Activated CD4-positive, CD25-positive, alpha-beta regulatory T cell treated with anti-CD3 and anti-CD28 coated beads, Interleukin-2, amount 50 U/mL, for 16 hours (primary cell): ENCODE measurements at regions not wholly inside any gene's neighbourhood (a gene's known extent, or its start where the extent isn't known, plus 50 kb on each side); places are given as distances from the start of the nearest gene placed in this dataset.
"Not testable (repeated sequence)": the region's sequence is repeated elsewhere in the genome, so short reads cannot be mapped to it uniquely, and the experiment has no call there.

Source experiments
- DNase-seq: peaks from one replicate; pipeline ENCODE4 v3.0.0-alpha.2; 2020; ENCODE audit warnings: low read depth, low spot score

GRCh38 chr5:15338546-15338945 lies 161.4 kb upstream of the FBXL7 start:
- DNase-seq = no peak

DNA sequence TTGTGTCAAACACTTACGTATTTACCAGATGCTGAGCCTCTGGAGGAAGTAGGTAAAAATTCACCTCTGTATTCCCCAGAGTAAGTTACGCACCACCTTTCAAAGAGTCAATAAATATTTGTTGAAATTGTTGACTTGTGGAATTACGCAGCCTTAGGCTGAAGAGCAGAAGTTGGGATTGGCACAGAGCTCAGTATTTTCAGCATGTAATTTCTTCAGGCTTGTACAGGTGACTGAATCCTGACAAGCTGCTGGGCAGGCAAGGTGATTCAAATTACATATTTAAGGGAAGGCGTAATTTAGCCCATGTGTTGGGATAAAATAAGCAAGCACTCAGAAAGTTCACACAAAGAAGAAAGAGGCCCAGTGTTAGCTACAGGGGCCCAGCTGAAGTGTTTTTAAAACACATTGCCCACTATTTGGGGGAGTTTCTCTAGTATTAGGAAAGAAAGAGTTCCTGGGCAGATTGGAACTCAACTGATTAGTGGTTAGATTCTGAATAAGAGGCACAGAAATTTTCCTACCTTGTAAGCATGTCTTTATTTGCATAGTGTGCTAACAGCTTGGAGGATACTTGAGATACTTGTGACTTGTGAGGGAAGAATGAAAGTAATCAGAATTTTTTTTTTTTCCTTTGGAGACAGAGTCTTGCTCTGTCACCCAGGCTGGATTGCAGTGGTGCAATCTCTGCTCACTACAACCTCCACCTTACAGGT lies 165.3 kb upstream of the FBXL7 start:
- no peak for DNase-seq

DNA sequence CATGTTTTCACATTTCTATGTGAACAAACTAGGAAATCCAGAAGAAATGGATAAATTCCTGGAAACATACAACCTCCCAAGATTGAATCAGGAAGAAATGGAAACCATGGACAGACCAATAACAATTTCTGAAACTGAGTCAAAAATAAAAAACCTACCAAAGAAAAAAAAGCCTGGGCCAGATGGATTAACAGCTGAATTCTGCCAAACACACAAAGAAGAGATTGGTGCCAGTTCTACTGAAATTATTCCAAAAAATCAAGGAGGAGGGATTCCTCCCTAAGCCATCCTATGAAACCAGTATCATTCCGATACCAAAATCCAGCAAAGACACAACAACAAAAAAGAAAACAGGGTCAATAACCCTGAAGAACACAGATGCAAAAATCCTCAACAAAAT lies 166.9 kb upstream of the FBXL7 start:
- no peak for DNase-seq

DNA sequence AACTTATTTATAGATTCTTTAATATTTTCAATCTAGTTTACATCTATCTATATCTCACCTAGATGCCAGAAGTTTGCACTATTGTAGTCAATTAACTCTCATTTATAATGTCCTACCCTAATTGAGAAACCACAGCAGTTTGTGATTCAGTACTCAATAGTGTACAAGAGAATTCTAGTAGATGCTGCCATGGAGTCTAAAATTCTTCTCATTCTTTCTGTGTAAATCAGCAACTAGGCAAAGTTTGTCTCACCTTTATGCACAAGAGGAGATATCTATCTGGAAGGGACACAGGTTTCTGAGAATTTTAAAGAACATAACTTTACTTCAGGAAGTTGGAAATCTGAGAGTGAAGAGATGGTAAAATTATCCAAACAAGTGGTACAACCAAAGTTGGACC lies 173.0 kb upstream of the FBXL7 start:
- DNase-seq = no peak

DNA sequence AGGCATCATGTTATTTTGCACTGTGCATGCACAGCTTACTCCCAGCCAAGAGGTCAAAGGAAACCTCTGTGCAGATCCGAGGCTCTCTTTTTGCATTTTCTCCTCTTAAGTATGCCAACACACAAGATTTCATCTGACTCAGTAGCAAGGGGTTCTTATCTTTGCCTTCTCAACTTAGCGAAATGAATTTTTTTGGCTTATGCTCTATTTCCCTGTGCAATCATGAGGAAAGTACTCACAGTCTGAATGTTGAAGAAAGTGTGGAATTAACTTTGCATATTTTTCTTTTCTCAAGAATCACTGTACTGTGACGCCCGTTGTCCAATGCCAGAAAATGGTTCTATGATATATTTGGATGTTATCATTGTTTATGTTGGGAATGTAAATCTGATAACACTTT lies 173.5 kb upstream of the FBXL7 start:
- DNase-seq = no peak

DNA sequence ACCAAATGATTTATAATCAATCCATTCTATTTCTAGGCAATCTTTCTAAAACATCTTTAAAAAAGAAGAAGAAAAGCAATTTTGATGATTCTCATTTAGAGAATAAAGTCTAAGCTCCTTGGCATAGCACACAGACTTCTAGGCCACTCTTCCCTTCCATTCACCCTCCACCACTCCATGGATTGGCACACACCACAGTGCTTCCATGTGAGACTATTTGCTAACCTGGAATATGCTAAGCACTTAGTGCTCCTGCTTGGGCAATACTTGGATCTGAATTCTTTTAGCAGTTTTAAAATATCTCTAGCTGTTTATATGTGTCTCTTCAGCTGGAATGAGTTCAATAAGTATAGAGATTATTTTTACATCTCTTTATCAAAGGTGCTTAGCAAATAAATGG lies 177.6 kb upstream of the FBXL7 start:
- DNase-seq = no peak

DNA sequence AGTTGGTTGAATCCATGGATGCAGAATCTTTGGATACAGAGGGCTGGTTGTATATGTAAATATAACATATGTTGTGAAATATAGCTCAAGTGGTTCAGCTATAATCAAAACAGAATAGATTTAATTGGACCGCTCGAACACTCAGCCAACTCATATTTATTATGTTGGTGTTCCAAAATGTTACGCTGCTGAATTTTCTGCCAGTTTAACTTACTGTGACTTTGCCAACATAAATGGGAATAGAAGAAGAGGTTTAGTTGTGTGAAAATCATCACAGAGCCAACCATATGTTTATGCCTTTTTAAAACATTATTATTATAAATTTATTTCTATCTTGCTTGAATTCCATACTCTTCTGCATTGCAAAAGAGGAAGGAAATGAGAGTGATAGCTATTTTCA lies 178.2 kb upstream of the FBXL7 start:
- no peak for DNase-seq

DNA sequence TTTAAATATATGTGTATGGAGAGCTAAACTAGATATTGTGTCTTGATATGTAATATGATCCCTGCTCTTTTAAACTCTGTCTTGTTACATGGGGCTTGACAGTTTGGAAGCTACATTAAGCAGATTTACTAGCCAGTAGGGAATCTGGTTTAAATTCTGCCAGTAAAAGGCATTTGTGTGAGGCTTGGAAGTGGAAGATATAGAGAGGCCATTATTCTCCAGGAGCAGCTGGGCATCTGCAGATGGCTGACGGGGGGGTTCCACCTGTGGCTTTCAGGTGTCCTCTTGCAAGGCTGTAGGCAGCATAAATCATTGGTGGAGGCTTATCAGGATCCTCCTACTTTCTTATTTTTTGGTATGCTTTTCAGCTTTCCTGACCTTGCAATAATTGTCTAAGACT lies 179.1 kb upstream of the FBXL7 start:
- no peak for DNase-seq

DNA sequence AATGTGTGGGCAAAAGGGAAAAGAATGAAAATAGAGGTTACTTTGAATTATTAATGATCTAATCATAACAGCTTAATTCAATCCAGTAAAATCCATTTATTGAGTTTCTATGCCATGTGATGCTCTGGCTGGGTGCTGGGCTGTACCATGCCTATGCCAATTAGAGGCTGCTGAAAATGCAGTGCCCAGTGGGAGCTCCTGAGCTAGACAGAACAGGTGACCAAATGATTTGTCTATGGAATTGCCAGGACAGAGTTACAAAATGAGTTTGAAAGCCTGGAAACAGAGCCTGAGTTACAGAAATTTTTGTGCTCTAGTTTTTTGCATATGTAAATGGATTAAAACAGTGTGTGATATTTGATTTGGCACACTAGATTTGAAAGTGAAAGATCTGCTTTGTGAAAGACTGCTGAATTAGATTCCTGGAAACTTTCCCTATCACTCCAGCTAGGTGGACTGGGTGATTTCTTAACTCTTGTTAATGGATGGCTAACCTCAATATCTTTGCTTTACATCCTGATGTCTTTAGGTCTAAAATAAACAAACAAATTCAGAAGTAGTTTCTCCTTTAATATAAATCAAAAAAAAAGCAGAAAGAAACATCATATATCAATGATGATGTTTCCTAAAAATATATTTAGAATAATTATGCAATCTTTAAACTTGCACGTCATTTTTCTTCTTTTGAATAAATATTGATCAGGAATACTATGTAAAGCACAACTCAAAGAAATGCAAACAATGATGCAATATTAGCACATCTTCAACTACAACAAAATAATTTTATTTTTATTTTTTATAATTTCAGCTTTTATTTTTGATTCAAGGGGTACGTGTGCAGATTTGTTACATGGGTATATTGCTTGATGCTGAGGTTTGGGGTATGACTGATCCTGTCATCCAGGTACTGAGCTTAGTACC lies 194.8 kb upstream of the FBXL7 start:
- no peak for DNase-seq

- no peak for DNase-seq
These were observed 195.8 kb upstream of the FBXL7 start for GRCh38 chr5:15304066-15304731.

- no peak for DNase-seq
These were observed 199.8 kb upstream of the FBXL7 start for GRCh38 chr5:15300141-15300540.

- DNase-seq = no peak
These were observed 209.0 kb upstream of the FBXL7 start for GRCh38 chr5:15290953-15291352.

- no peak for DNase-seq
These were observed 213.3 kb upstream of the FBXL7 start for GRCh38 chr5:15286650-15287049.

- DNase-seq = no peak
These were observed 213.9 kb upstream of the FBXL7 start for GRCh38 chr5:15285901-15286583.

GRCh38 chr5:15284706-15285105 lies 215.3 kb upstream of the FBXL7 start:
- no peak for DNase-seq

GRCh38 chr5:15283076-15283475 lies 216.9 kb upstream of the FBXL7 start:
- no peak for DNase-seq

DNA sequence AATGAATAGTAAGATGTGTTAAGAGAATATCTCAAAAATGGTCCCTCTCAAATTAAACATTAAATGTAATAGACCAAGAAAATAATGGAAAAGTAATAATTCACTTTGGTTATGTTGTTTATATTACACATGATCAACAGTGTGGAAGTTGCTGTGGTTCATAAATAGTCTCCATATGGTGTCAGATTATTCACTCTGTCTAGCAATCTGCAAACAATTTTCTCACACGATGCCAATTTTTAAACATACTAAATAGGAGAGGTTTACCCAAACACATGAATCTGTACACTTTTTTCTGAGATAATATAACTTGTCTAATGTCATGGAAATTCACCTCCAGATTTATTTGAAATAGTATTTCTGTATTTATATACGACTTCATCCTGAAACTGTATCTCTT lies 217.4 kb upstream of the FBXL7 start:
- no peak for DNase-seq

DNA sequence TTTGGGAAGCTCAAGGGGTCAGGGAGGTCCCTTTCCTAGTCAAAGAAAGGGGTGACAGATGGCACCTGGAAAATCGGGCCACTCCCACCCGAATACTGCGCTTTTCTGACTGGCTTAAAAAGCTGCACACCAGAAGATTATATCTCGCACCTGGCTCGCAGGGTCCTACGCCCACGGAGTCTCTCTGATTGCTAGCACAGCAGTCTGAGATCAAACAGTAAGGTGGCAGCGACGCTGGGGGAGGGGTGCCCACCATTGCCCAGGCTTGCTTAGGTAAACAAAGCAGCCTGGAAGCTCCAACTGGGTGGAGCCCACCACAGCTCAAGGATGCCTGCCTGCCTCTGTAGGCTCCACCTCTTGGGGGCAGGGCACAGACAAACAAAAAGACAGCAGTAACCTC lies 228.4 kb upstream of the FBXL7 start:
- not testable (repeated sequence) for DNase-seq

DNA sequence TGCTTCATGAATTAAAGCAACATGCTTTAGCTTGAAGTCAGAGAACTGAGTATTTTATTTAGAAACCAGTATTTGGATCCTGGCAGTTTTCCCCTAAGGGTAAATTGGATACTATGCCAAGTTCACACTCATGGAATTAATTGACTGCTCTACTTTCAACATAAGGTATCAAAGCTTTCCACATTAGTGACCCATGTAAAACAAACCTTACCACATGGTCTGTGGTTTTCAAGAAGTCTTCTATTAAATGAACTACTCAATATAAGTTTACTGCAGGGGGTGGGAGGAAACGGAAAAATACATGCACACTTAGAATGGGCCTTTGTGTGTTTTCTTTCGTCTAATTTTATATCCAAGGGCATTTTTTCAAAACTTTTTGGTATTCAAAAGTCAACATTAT lies 232.0 kb upstream of the FBXL7 start:
- no peak for DNase-seq

- DNase-seq = no peak
These were observed 233.1 kb upstream of the FBXL7 start for GRCh38 chr5:15266841-15267240.

GRCh38 chr5:15266229-15266628 lies 233.8 kb upstream of the FBXL7 start:
- DNase-seq = no peak

GRCh38 chr5:15263942-15264341 lies 236.0 kb upstream of the FBXL7 start:
- DNase-seq = no peak
